ENCODE measurements at regions not wholly inside any gene's neighbourhood (a gene's known extent, or its start where the extent isn't known, plus 50 kb on each side); places are given as distances from the start of the nearest gene placed in this dataset.

DNA sequence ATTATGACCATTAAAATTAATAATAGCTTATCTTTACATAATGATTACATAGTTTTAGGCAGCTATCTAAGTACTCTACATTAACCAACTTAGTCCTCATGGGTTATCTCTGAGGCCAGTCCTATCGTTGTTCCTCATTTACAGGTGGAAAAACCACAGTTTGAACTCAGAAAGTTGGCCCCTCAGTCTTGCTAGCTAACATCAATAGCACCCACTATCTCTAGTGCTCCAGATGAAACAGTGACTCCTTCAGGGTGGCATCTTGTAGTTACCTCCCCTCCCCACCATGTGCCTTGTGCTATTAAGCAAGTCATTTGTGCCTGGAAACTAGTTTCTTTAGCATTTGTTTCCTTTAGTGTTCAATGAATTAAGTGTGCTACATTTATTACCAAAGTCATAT is 1086.7 kb downstream of the EFNB2 start:
- H3K79me1 ChIP-seq (ENCODE audit: low read depth in 1 of 2, low read length in 2 of 2), result no peaks in the 10 kb centered on the region
- WGBS, 2 experiments (ENCODE audit: extremely low coverage in 2 of 2, insufficient read length in 1 of 2), result no CpG with 5 or more reads among the region's 1 CpG

More for the DNA sequence above, 1086.7 kb downstream of the EFNB2 start:
- Histone ChIP-seq H3K56ac (ENCODE audit: extremely low read depth, insufficient read depth, low read length) (no peak overlapping the region), H4K5ac (ENCODE audit: low read depth, low read length) (no peak overlapping the region), H2BK15ac (ENCODE audit: low read depth, low read length) (no peak overlapping the region), H2AFZ (replicated peaks; ENCODE audit: low read length, poor library complexity) (no peak overlapping the region), H3K9me1 (ENCODE audit: insufficient read depth, low read length) (no peaks in the 10 kb centered on the region), H2BK120ac (ENCODE audit: low read depth, low read length) (no peak overlapping the region), H2BK20ac (ENCODE audit: low read depth, low read length) (no peak overlapping the region), H3K4me3 (ENCODE audit: insufficient read depth, low read depth, low read length) (no peak overlapping the region), H3K23ac (ENCODE audit: low read depth, low read length) (no peak overlapping the region), H2AK9ac (replicated peaks; ENCODE audit: low read depth, low read length, poor library complexity) (no peak overlapping the region), H3K14ac (replicated peaks; ENCODE audit: low read depth, low read length) (no peak overlapping the region), H2BK5ac (ENCODE audit: low read depth, low read length, poor library complexity, severe bottlenecking) (no peak overlapping the region), H4K91ac (ENCODE audit: insufficient read depth, low read depth, low read length) (no peak overlapping the region), H3K18ac (ENCODE audit: low read depth, low read length) (no peak overlapping the region), H3K4me1 (ENCODE audit: control insufficient read depth, insufficient read depth, low read length) (no peaks in the 10 kb centered on the region), H4K8ac (ENCODE audit: low read depth in 2 of 2, low read length in 2 of 2) (no peak overlapping the region), H3K27ac (ENCODE audit: insufficient read depth, low read length) (no peak overlapping the region), H3K9me3 (ENCODE audit: control insufficient read depth, insufficient read depth, low read length) (no peaks in the 10 kb centered on the region), H3K36me3 (ENCODE audit: control insufficient read depth, insufficient read depth, low read length) (no peaks in the 10 kb centered on the region), H3K9ac (ENCODE audit: low read depth, low read length) (no peak overlapping the region), H3K4me2 (ENCODE audit: low read depth, low read length) (no peak overlapping the region), H3K27me3 (ENCODE audit: control insufficient read depth, insufficient read depth, low read length) (no peaks in the 10 kb centered on the region), H2AK5ac (ENCODE audit: low read depth, low read length) (no peak overlapping the region), H3K4ac (ENCODE audit: low read depth, low read length) (no peak overlapping the region), H4K20me1 (ENCODE audit: insufficient read depth, low read length) (no peaks in the 10 kb centered on the region)
- no peak for ATAC-seq (ENCODE audit: low read depth)
- BruUV-seq (replicated peaks), result no TSS peak
- CTCF ChIA-PET, result no interaction called here
- no peak for DNase-seq
- in situ Hi-C loops (cut with MboI; ENCODE audit: low sequenced_read_pairs), result loop anchor here (25.0 kb wide), 1 partner anchor 1088 kb away; the partner anchor contains the start of gene EFNB2
- dilution Hi-C loops (cut with HindIII; ENCODE audit: low sequenced_read_pairs, unreplicated experiment), result no loop called here
- no peak for TF ChIP-seq RFX5 (IDR thresholded peaks at IDR 0.05; ENCODE audit: low read depth, low read length)
- TF ChIP-seq, protein P1, sequence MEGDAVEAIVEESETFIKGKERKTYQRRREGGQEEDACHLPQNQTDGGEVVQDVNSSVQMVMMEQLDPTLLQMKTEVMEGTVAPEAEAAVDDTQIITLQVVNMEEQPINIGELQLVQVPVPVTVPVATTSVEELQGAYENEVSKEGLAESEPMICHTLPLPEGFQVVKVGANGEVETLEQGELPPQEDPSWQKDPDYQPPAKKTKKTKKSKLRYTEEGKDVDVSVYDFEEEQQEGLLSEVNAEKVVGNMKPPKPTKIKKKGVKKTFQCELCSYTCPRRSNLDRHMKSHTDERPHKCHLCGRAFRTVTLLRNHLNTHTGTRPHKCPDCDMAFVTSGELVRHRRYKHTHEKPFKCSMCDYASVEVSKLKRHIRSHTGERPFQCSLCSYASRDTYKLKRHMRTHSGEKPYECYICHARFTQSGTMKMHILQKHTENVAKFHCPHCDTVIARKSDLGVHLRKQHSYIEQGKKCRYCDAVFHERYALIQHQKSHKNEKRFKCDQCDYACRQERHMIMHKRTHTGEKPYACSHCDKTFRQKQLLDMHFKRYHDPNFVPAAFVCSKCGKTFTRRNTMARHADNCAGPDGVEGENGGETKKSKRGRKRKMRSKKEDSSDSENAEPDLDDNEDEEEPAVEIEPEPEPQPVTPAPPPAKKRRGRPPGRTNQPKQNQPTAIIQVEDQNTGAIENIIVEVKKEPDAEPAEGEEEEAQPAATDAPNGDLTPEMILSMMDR (conservative IDR thresholded peaks at IDR 0.05; ENCODE audit: low read depth, low read length), result no peak
- intact Hi-C loops (cut with micrococcal nuclease), result loop anchor here (10.0 kb wide), 1 partner anchor 1086 kb away; the partner anchor contains the start of gene EFNB2
- POLR2A ChIA-PET (ENCODE audit: unreplicated experiment), result no interaction called here

Data from IMR-90 (cell line).